ENCODE measurements at regions not wholly inside any gene's neighbourhood (a gene's known extent, or its start where the extent isn't known, plus 50 kb on each side); places are given as distances from the start of the nearest gene placed in this dataset.

DNA sequence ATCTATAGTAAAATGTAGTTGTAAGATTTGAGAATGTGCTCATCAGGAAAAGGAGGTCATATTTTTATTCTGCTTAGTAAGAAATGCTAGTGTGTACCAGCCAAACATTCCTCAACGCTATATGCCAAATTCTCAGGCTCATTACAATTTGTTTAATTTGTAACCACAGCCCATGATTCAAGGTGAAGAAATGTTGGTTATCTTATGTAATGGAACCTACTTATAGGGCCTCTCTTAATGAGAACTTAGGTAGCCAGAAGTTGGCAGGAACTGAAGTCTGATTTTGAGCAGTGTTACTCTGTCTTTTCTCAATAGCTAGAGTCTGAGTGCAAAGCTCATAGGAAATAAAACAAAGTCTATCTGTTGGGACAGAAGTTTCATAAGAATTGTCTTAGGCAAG lies 595.0 kb downstream of the GLUD2 start:
- Histone ChIP-seq H3K36me3 (replicated peaks; ENCODE audit: low read depth, low read length) (no peaks in the 10 kb centered on the region), H2AFZ (ENCODE audit: low read depth, low read length) (no peak overlapping the region), H3K4me3 (ENCODE audit: low read length) (no peak overlapping the region), H3K9ac (ENCODE audit: low read length) (no peak overlapping the region), H3K4me1 (ENCODE audit: low read length) (peaks cover 16% of the 10 kb centered on the region), H3K27ac (ENCODE audit: low read length) (no peak overlapping the region), H3K4me2 (ENCODE audit: low read length) (no peak overlapping the region), H3K27me3 (ENCODE audit: low read depth, low read length) (no peaks in the 10 kb centered on the region), H4K20me1 (ENCODE audit: insufficient read depth, low read length) (no peaks in the 10 kb centered on the region), H3K9me3 (ENCODE audit: insufficient read depth, low read length) (no peaks in the 10 kb centered on the region), H3K79me2 (ENCODE audit: low read length) (no peaks in the 10 kb centered on the region)
- TF ChIP-seq, protein P1, sequence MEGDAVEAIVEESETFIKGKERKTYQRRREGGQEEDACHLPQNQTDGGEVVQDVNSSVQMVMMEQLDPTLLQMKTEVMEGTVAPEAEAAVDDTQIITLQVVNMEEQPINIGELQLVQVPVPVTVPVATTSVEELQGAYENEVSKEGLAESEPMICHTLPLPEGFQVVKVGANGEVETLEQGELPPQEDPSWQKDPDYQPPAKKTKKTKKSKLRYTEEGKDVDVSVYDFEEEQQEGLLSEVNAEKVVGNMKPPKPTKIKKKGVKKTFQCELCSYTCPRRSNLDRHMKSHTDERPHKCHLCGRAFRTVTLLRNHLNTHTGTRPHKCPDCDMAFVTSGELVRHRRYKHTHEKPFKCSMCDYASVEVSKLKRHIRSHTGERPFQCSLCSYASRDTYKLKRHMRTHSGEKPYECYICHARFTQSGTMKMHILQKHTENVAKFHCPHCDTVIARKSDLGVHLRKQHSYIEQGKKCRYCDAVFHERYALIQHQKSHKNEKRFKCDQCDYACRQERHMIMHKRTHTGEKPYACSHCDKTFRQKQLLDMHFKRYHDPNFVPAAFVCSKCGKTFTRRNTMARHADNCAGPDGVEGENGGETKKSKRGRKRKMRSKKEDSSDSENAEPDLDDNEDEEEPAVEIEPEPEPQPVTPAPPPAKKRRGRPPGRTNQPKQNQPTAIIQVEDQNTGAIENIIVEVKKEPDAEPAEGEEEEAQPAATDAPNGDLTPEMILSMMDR (IDR thresholded peaks at IDR 0.05; ENCODE audit: low read depth, low read length) = no peak
- no peak for TF ChIP-seq EZH2phosphoT487 (IDR thresholded peaks at IDR 0.05; ENCODE audit: low read depth)

GRCh38 chrX:121649417-121649816 lies 602.0 kb downstream of the GLUD2 start:
- no peak for TF ChIP-seq EZH2phosphoT487 (IDR thresholded peaks at IDR 0.05; ENCODE audit: low read depth)
- TF ChIP-seq, protein P1 (IDR thresholded peaks at IDR 0.05; ENCODE audit: low read depth, low read length) = no peak
- H3K4me3 ChIP-seq (ENCODE audit: low read length) = peak overlapping the region; percentile 45
- no peaks in the 10 kb centered on the region for H3K79me2 ChIP-seq (ENCODE audit: low read length)
- H3K27ac ChIP-seq (ENCODE audit: low read length) = peak overlapping the region; percentile 18
- no peaks in the 10 kb centered on the region for H3K36me3 ChIP-seq (replicated peaks; ENCODE audit: low read depth, low read length)
- H2AFZ ChIP-seq (ENCODE audit: low read depth, low read length) = no peak overlapping the region
- no peak overlapping the region for H3K9ac ChIP-seq (ENCODE audit: low read length)
- H4K20me1 ChIP-seq (ENCODE audit: insufficient read depth, low read length) = no peaks in the 10 kb centered on the region
- H3K4me1 ChIP-seq (ENCODE audit: low read length) = peaks cover 12% of the 10 kb centered on the region
- H3K9me3 ChIP-seq (ENCODE audit: insufficient read depth, low read length) = no peaks in the 10 kb centered on the region
- no peaks in the 10 kb centered on the region for H3K27me3 ChIP-seq (ENCODE audit: low read depth, low read length)
- peak overlapping the region; percentile 77 for H3K4me2 ChIP-seq (ENCODE audit: low read length)

GRCh38 chrX:121655276-121655675 lies 607.9 kb downstream of the GLUD2 start:
- Histone ChIP-seq H3K27me3 (ENCODE audit: low read depth, low read length) (no peaks in the 10 kb centered on the region), H3K79me2 (ENCODE audit: low read length) (no peaks in the 10 kb centered on the region)
- TF ChIP-seq, protein P1 (IDR thresholded peaks at IDR 0.05; ENCODE audit: low read depth, low read length) = no peak

DNA sequence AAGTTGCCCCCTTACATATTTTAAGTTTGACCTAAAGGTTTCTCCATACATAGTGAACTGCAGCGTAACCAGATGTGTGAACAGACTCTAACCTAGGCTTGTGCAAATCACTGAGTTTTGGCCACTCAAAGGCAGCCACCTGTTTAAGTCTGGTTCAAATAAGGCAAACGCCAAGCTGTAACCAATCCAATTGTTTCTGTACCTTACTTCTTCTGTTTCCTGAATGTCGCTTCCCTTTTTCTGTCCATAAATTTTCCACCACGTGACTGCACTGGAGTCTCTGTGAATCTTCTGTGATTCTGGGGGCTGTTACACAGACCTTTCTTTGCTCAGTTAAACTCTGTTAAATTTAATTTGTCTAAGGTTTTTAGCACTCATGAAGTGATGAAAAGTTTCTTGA lies 618.8 kb downstream of the GLUD2 start:
- Histone ChIP-seq H2AFZ (ENCODE audit: low read depth, low read length) (no peak overlapping the region), H3K79me2 (ENCODE audit: low read length) (no peaks in the 10 kb centered on the region), H3K9ac (ENCODE audit: low read length) (no peak overlapping the region), H3K4me3 (ENCODE audit: low read length) (no peak overlapping the region), H4K20me1 (ENCODE audit: insufficient read depth, low read length) (no peaks in the 10 kb centered on the region), H3K27me3 (ENCODE audit: low read depth, low read length) (no peaks in the 10 kb centered on the region), H3K4me1 (ENCODE audit: low read length) (no peaks in the 10 kb centered on the region), H3K9me3 (ENCODE audit: insufficient read depth, low read length) (no peaks in the 10 kb centered on the region), H3K4me2 (ENCODE audit: low read length) (no peak overlapping the region), H3K27ac (ENCODE audit: low read length) (no peak overlapping the region), H3K36me3 (replicated peaks; ENCODE audit: low read depth, low read length) (no peaks in the 10 kb centered on the region)
- TF ChIP-seq, protein P1 (IDR thresholded peaks at IDR 0.05; ENCODE audit: low read depth, low read length) = no peak
- TF ChIP-seq EZH2phosphoT487 (IDR thresholded peaks at IDR 0.05; ENCODE audit: low read depth) = no peak

More at GRCh38 chrX:121655276-121655675, 607.9 kb downstream of the GLUD2 start:
- Histone ChIP-seq H3K4me3 (ENCODE audit: low read length) (no peak overlapping the region), H3K27ac (ENCODE audit: low read length) (no peak overlapping the region), H3K36me3 (replicated peaks; ENCODE audit: low read depth, low read length) (no peaks in the 10 kb centered on the region), H3K9me3 (ENCODE audit: insufficient read depth, low read length) (no peaks in the 10 kb centered on the region), H4K20me1 (ENCODE audit: insufficient read depth, low read length) (no peaks in the 10 kb centered on the region), H2AFZ (ENCODE audit: low read depth, low read length) (no peak overlapping the region), H3K4me1 (ENCODE audit: low read length) (peaks cover under 1% of the 10 kb centered on the region; the same call in 1 of the 2 replicates), H3K4me2 (ENCODE audit: low read length) (no peak overlapping the region), H3K9ac (ENCODE audit: low read length) (no peak overlapping the region)
